Smooth muscle cell (in vitro differentiated cells): ENCODE measurements at regions not wholly inside any gene's neighbourhood (a gene's known extent, or its start where the extent isn't known, plus 50 kb on each side); places are given as distances from the start of the nearest gene placed in this dataset.

Experiments
- DNase-seq: peaks from one replicate; lab custom pipeline; 2025; ENCODE audit not compliant: unreplicated experiment; lab: John Stamatoyannopoulos, UW
- H2AFZ ChIP-seq: fragments of 200-600 bp; sonication (generic); 2 replicates; pipeline ENCODE4 v1.6.0; 2016; ENCODE audit warnings: antibody characterized with exemption, low read depth, mild to moderate bottlenecking
- H3F3A ChIP-seq: fragments of 200-600 bp; sonication (generic); 2 replicates; pipeline ENCODE4 v1.6.0; 2017; ENCODE audit warnings: antibody characterized with exemption, low read depth
- H3K27ac ChIP-seq: fragments of 200-600 bp; sonication (generic); 2 replicates; pipeline ENCODE4 v1.5.1; 2016; ENCODE audit warnings: low read depth, mild to moderate bottlenecking
- H3K27me3 ChIP-seq: fragments of 200-600 bp; sonication (generic); 2 replicates; pipeline ENCODE4 v1.6.1; 2016; ENCODE audit warnings: low read depth, mild to moderate bottlenecking
- H3K36me3 ChIP-seq: fragments of 200-600 bp; sonication (generic); 2 replicates; pipeline ENCODE4 v1.5.1; 2016; ENCODE audit warnings: low read depth
- H3K4me1 ChIP-seq: fragments of 200-600 bp; sonication (generic); 2 replicates; pipeline ENCODE4 v1.5.1; 2016; ENCODE audit warnings: low read depth
- H3K4me2 ChIP-seq: fragments of 200-600 bp; sonication (generic); 2 replicates; pipeline ENCODE4 v1.6.0; 2016; ENCODE audit warnings: mild to moderate bottlenecking
- H3K4me3 ChIP-seq: fragments of 200-600 bp; sonication (generic); 2 replicates; pipeline ENCODE4 v1.5.1; 2016; ENCODE audit warnings: mild to moderate bottlenecking
- H3K79me2 ChIP-seq: fragments of 200-600 bp; sonication (generic); 2 replicates; pipeline ENCODE4 v1.6.0; 2016; ENCODE audit warnings: low read depth, mild to moderate bottlenecking
- H3K9ac ChIP-seq: fragments of 200-600 bp; sonication (generic); 2 replicates; pipeline ENCODE4 v1.6.0; 2016; ENCODE audit warnings: low read depth
- H3K9me3 ChIP-seq: fragments of 200-600 bp; sonication (generic); replicated peaks from 2 replicates; pipeline ENCODE4 v1.5.1; 2016; ENCODE audit warnings: low read depth
- H4K20me1 ChIP-seq: fragments of 200-600 bp; sonication (generic); 2 replicates; pipeline ENCODE4 v1.6.0; 2016; ENCODE audit warnings: low read depth
- CTCF ChIP-seq: fragments of 200-600 bp; sonication (generic); IDR thresholded peaks from 2 replicates; pipeline ENCODE4 v1.5.1; 2017; ENCODE audit warnings: borderline replicate concordance, mild to moderate bottlenecking, antibody characterized with exemption; ENCODE audit not compliant: insufficient read depth, poor library complexity, severe bottlenecking
- WGBS: methylation state at CpG from one replicate; pipeline ENCODE4 v1.1.7; 2016; ENCODE audit warnings: low lambda C conversion rate; 5-methylcytosine and 5-hydroxymethylcytosine counted together

- Histone ChIP-seq H3K9ac (no peak overlapping the region), H3K36me3 (no peaks in the 10 kb centered on the region), H2AFZ (no peak overlapping the region), H3K4me2 (no peak overlapping the region), H3K4me3 (no peak overlapping the region), H3K27me3 (no peaks in the 10 kb centered on the region), H3K79me2 (no peaks in the 10 kb centered on the region), H3K4me1 (no peaks in the 10 kb centered on the region), H3K9me3 (no peaks in the 10 kb centered on the region), H3K27ac (no peak overlapping the region), H3F3A (no peaks in the 10 kb centered on the region), H4K20me1 (no peaks in the 10 kb centered on the region)
- 65% methylated on average over 2 of the region's 2 CpGs for WGBS
- DNase-seq, result no peak
- TF ChIP-seq CTCF, result no peak
Measured at GRCh38 chr2:7674606-7675005, 757.4 kb downstream of the RNF144A start.

- WGBS, result 51% methylated on average over 3 of the region's 3 CpGs
- H3K9ac ChIP-seq, result no peak overlapping the region
Measured at GRCh38 chr2:7676714-7677113, 759.5 kb downstream of the RNF144A start.

GRCh38 chr2:7681881-7682461 is 764.8 kb downstream of the RNF144A start:
- WGBS, result 99% methylated on average over 3 of the region's 3 CpGs
- no peak for TF ChIP-seq CTCF
- Histone ChIP-seq H3K27me3 (no peaks in the 10 kb centered on the region), H3K79me2 (no peaks in the 10 kb centered on the region), H3K9ac (no peak overlapping the region), H2AFZ (no peak overlapping the region), H4K20me1 (no peaks in the 10 kb centered on the region), H3K36me3 (no peaks in the 10 kb centered on the region), H3K4me3 (no peak overlapping the region), H3K27ac (no peak overlapping the region), H3F3A (no peaks in the 10 kb centered on the region), H3K9me3 (no peaks in the 10 kb centered on the region), H3K4me2 (no peak overlapping the region), H3K4me1 (peaks cover 6% of the 10 kb centered on the region)
- DNase-seq, result no peak

More at GRCh38 chr2:7676714-7677113, 759.5 kb downstream of the RNF144A start:
- H3K27ac ChIP-seq, result no peak overlapping the region
- no peaks in the 10 kb centered on the region for H3F3A ChIP-seq
- H3K36me3 ChIP-seq, result no peaks in the 10 kb centered on the region
- H2AFZ ChIP-seq, result no peak overlapping the region
- no peak for DNase-seq
- H3K27me3 ChIP-seq, result no peaks in the 10 kb centered on the region
- no peaks in the 10 kb centered on the region for H4K20me1 ChIP-seq
- no peak for TF ChIP-seq CTCF
- no peaks in the 10 kb centered on the region for H3K9me3 ChIP-seq
- H3K79me2 ChIP-seq, result no peaks in the 10 kb centered on the region
- H3K4me1 ChIP-seq, result no peaks in the 10 kb centered on the region
- H3K4me3 ChIP-seq, result no peak overlapping the region
- H3K4me2 ChIP-seq, result no peak overlapping the region

- Histone ChIP-seq H3K9ac (no peak overlapping the region), H3K27me3 (no peaks in the 10 kb centered on the region), H3K4me1 (peaks cover 6% of the 10 kb centered on the region), H2AFZ (no peak overlapping the region), H3F3A (no peaks in the 10 kb centered on the region), H3K79me2 (no peaks in the 10 kb centered on the region), H3K36me3 (no peaks in the 10 kb centered on the region), H3K4me2 (no peak overlapping the region), H3K9me3 (no peaks in the 10 kb centered on the region), H3K27ac (no peak overlapping the region), H4K20me1 (no peaks in the 10 kb centered on the region), H3K4me3 (no peak overlapping the region)
- no peak for DNase-seq
- 90% methylated on average over 8 of the region's 8 CpGs for WGBS
- TF ChIP-seq CTCF, result no peak
Measured at GRCh38 chr2:7683196-7683595, 766.0 kb downstream of the RNF144A start.
